Trophoblast cell (in vitro differentiated cells and primary cell): ENCODE measurements at regions not wholly inside any gene's neighbourhood (a gene's known extent, or its start where the extent isn't known, plus 50 kb on each side); places are given as distances from the start of the nearest gene placed in this dataset.
"Not testable (repeated sequence)": the region's sequence is repeated elsewhere in the genome, so short reads cannot be mapped to it uniquely, and the experiment has no call there.

ENCODE experiments used
- DNase-seq, 2 donors: peaks; one replicate each; pipeline ENCODE4 v3.0.0-alpha.2; 2016
- H2AFZ ChIP-seq: 2 replicates; pipeline ENCODE4 v1.6.1; 2013; ENCODE audit warnings: low read length, moderate library complexity, mild to moderate bottlenecking; ENCODE audit not compliant: insufficient read depth, poor library complexity
- H2AK5ac ChIP-seq: 2 replicates; pipeline ENCODE4 v1.6.1; 2013; ENCODE audit warnings: mild to moderate bottlenecking, low read length
- H2BK120ac ChIP-seq: 2 replicates; pipeline ENCODE4 v1.6.1; 2013; ENCODE audit warnings: low read length, mild to moderate bottlenecking, moderate library complexity; ENCODE audit not compliant: insufficient read depth, poor library complexity
- H2BK12ac ChIP-seq: 2 replicates; pipeline ENCODE4 v1.6.1; 2013; ENCODE audit warnings: mild to moderate bottlenecking, low read length, moderate library complexity
- H2BK5ac ChIP-seq: 2 replicates; pipeline ENCODE4 v1.6.1; 2013; ENCODE audit warnings: low read length, low read depth, moderate library complexity, mild to moderate bottlenecking; ENCODE audit not compliant: poor library complexity
- H3K14ac ChIP-seq: 2 replicates; pipeline ENCODE4 v1.6.1; 2013; ENCODE audit warnings: mild to moderate bottlenecking, low read length
- H3K18ac ChIP-seq: 2 replicates; pipeline ENCODE4 v1.6.1; 2013; ENCODE audit warnings: mild to moderate bottlenecking, low read length
- H3K23ac ChIP-seq: 2 replicates; pipeline ENCODE4 v1.6.1; 2013; ENCODE audit warnings: low read length
- H3K27ac ChIP-seq: 2 replicates; pipeline ENCODE4 v1.5.1; 2013; ENCODE audit warnings: low read depth, mild to moderate bottlenecking, inconsistent platforms, low read length, moderate library complexity
- H3K27me3 ChIP-seq: 2 replicates; pipeline ENCODE4 v1.6.1; 2013; ENCODE audit warnings: inconsistent platforms, mild to moderate bottlenecking, low read length, moderate library complexity; ENCODE audit not compliant: insufficient read depth
- H3K36me3 ChIP-seq, 2 experiments: 1 replicate in 1 of 2; 2 replicates in 1 of 2; pipeline ENCODE4 v1.6.1; 2013; ENCODE audit warnings: low read length in 2 of 2, mild to moderate bottlenecking in 2 of 2, moderate library complexity in 1 of 2; ENCODE audit not compliant: insufficient read depth in 2 of 2, control insufficient read depth in 1 of 2
- H3K4ac ChIP-seq: 2 replicates; pipeline ENCODE4 v1.6.1; 2013; ENCODE audit warnings: low read depth, mild to moderate bottlenecking, low read length, moderate library complexity
- H3K4me1 ChIP-seq, 2 experiments: 1 replicate in 1 of 2; 2 replicates in 1 of 2; pipeline ENCODE4 v1.6.1; 2013; ENCODE audit warnings: low read length in 2 of 2, mild to moderate bottlenecking in 2 of 2, moderate library complexity in 1 of 2; ENCODE audit not compliant: insufficient read depth in 2 of 2, control insufficient read depth in 1 of 2
- H3K4me2 ChIP-seq: 2 replicates; pipeline ENCODE4 v1.6.1; 2013; ENCODE audit warnings: inconsistent platforms, mild to moderate bottlenecking, low read length, moderate library complexity
- H3K4me3 ChIP-seq: 2 replicates; pipeline ENCODE4 v1.5.1; 2013; ENCODE audit warnings: mild to moderate bottlenecking, low read depth, low read length, inconsistent platforms
- H3K79me1 ChIP-seq: one replicate; pipeline ENCODE4 v1.6.1; 2013; ENCODE audit warnings: low read length
- H3K79me2 ChIP-seq: 2 replicates; pipeline ENCODE4 v1.6.1; 2013; ENCODE audit warnings: low read length, mild to moderate bottlenecking; ENCODE audit not compliant: control insufficient read depth, insufficient read depth, poor library complexity
- H3K9ac ChIP-seq: 2 replicates; pipeline ENCODE4 v1.6.1; 2013; ENCODE audit warnings: mild to moderate bottlenecking, low read length
- H3K9me3 ChIP-seq: 2 replicates; pipeline ENCODE4 v1.6.1; 2013; ENCODE audit warnings: low read depth, mild to moderate bottlenecking, control low read depth, inconsistent platforms, low read length; ENCODE audit not compliant: insufficient read depth
- H4K12ac ChIP-seq: 2 replicates; pipeline ENCODE4 v1.6.1; 2013; ENCODE audit warnings: low read depth, mild to moderate bottlenecking, low read length, moderate library complexity
- H4K8ac ChIP-seq: 2 replicates; pipeline ENCODE4 v1.6.1; 2013; ENCODE audit warnings: low read depth, mild to moderate bottlenecking, low read length, moderate library complexity
- H4K91ac ChIP-seq: one replicate; pipeline ENCODE4 v1.6.1; 2013; ENCODE audit warnings: low read depth, mild to moderate bottlenecking, low read length, moderate library complexity
- WGBS: extraction: QIAGEN DNeasy Blood & Tissue Kit; methylation state at CpG from one replicate; pipeline ENCODE4 v1.1.7; 2013; ENCODE audit warnings: missing lambda C conversion rate; ENCODE audit not compliant: insufficient read length, insufficient coverage; ENCODE audit errors: extremely low coverage; 5-methylcytosine and 5-hydroxymethylcytosine counted together

DNA sequence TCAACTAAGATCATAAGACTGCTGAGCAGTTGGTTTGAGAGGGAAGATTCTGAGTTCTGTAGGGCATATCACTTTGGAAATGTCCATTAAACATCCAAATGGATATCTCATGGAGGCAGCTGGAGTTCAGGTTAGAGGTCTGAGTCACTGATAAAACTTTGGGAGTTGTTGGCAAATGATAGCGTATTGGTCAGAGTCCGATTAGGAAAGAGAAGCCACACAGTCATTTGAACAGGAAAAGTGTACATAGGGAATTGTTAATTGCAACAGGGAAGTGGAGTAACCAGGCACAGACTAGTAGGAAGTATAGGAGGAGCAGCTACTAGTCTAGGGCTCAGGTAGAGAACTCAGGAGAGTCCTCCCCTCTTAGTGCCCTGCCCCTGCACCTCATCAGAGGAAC lies 126.6 kb upstream of the PTPN20 start:
- not testable (repeated sequence) for H3K9ac ChIP-seq, DNase-seq, H2AFZ ChIP-seq, H4K91ac ChIP-seq, H2BK12ac ChIP-seq, H3K4ac ChIP-seq, H3K79me1 ChIP-seq, H2AK5ac ChIP-seq, H4K8ac ChIP-seq, H3K14ac ChIP-seq, H2BK5ac ChIP-seq, H3K4me1 ChIP-seq, H3K36me3 ChIP-seq, H3K18ac ChIP-seq, H3K9me3 ChIP-seq, H3K27ac ChIP-seq, H3K23ac ChIP-seq, H2BK120ac ChIP-seq, H3K79me2 ChIP-seq, H3K4me2 ChIP-seq, H3K27me3 ChIP-seq, H3K4me3 ChIP-seq, H4K12ac ChIP-seq
- WGBS: no CpG with 5 or more reads among the region's 2 CpGs

DNA sequence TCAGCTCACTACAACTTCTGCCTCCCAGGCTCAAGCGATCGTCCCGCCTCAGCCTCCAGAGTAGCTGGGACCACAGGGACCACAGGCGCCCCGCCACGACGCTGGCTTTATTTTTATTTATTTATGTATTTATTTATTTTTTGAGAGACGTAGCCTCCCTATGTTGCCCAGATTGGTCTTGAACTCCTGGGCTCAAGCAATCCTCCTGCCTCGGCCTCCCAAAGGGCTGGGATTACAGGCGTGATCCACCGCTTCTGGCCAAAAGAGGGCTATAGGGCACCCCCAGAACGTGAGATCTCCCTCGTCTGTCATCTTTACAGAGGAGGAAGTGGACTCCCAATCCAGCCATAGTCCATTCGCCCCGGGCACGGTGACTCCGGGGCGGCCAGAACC lies 125.1 kb upstream of the PTPN20 start:
- H3K79me2 ChIP-seq, H2BK12ac ChIP-seq, H3K27ac ChIP-seq, H3K23ac ChIP-seq, H3K9me3 ChIP-seq, H3K4me1 ChIP-seq, H2AFZ ChIP-seq, H3K18ac ChIP-seq, DNase-seq, H2BK120ac ChIP-seq, H3K36me3 ChIP-seq, H3K14ac ChIP-seq, H2AK5ac ChIP-seq, H3K4ac ChIP-seq, H3K9ac ChIP-seq, H3K79me1 ChIP-seq, H3K27me3 ChIP-seq: not testable (repeated sequence)
- Histone ChIP-seq H4K91ac (peak overlapping the region; percentile 55), H4K8ac (peak overlapping the region; percentile 94), H2BK5ac (peak overlapping the region; percentile 49), H3K4me2 (peak overlapping the region; percentile 60), H4K12ac (peak overlapping the region; percentile 51), H3K4me3 (peak overlapping the region; percentile 64)
- WGBS: no CpG with 5 or more reads among the region's 18 CpGs

DNA sequence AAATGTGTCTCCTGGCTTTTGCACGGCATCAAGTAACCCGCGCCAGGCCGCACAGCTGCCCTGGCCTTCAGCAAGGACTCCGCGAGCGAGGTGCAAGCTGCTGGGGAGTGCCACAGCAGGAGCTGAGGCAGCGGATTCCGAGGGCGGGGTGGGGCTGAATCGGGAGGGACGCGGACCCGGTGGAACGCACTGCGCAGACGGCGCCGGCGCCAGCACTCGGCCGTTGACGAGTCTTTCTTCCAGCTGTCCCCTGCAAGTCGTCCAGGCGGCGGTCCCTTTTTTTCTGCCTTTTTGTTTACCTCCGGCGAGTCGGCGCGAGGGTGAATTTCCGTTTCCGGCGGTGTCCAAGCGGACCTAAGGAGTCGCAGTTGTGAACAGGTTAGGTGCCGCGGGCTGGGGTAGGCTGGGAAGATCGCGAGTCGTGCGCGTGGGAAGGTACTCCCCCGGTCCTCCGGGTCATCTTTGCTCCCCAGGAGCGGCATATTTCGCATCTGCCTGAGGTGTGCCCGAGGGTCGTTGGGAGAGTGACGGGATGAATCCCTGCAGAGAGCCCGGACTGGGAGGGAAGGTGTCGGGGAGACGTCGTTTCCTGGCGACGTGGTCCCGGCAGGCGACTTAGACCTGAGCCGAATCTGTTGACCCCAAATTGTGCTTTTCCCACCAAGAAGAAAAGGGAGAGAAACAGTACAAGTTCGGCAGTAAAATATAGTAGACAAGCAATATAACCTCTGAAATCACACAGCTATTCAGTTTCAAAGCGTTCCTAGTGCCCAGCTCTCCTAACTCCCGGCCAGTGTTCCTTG lies 124.5 kb upstream of the PTPN20 start:
- Histone ChIP-seq H3K9ac (peak overlapping the region; percentile 55), H2BK120ac (peak overlapping the region; percentile 96), H4K91ac (peak overlapping the region; percentile 97), H2BK12ac (peak overlapping the region; percentile 84), H2BK5ac (peak overlapping the region; percentile 56), H3K4ac (peak overlapping the region; percentile 79), H4K12ac (peak overlapping the region; percentile 99), H4K8ac (peak overlapping the region; percentile 100), H3K4me2 (peak overlapping the region; percentile 81), H3K4me3 (peak overlapping the region; percentile 75), H3K18ac (peak overlapping the region; percentile 96), H3K27ac (peak overlapping the region; percentile 31), H3K14ac (peak overlapping the region; percentile 99), H2AK5ac (peak overlapping the region; percentile 69), H2AFZ (peak overlapping the region; percentile 94)
- H3K9me3 ChIP-seq, H3K4me1 ChIP-seq, H3K79me2 ChIP-seq, H3K23ac ChIP-seq, H3K79me1 ChIP-seq, H3K36me3 ChIP-seq, H3K27me3 ChIP-seq: not testable (repeated sequence)
- peak; percentile 50 to 70 for DNase-seq
- WGBS: no CpG with 5 or more reads among the region's 62 CpGs

DNA sequence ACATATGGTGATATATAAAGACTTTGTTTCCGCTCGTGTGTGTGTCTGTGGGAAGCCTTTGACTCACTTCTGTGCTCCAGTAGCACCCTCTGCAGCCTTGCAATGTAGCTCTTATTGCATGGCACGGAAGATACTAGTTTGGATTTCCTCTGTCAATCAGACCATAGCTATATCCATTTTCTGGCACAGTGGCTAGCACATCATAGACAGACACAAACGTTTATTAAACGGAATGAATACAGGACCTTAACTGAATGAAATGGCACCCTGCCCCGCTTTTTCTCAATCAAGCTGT lies 124.0 kb upstream of the PTPN20 start:
- Histone ChIP-seq H3K4me3 (peak overlapping the region; percentile 75), H2BK5ac (no peak overlapping the region), H3K27ac (no peak overlapping the region), H2BK120ac (no peak overlapping the region), H3K4me2 (peak overlapping the region; percentile 81), H2AFZ (peak overlapping the region; percentile 71), H2BK12ac (no peak overlapping the region), H4K12ac (no peak overlapping the region), H3K14ac (no peak overlapping the region), H3K9me3 (no peaks in the 10 kb centered on the region), H3K18ac (no peak overlapping the region), H3K4me1 (peaks cover 0 to 2% of the 10 kb centered on the region in 2 experiments), H3K27me3 (no peaks in the 10 kb centered on the region), H3K79me1 (peaks cover 4% of the 10 kb centered on the region), H4K91ac (no peak overlapping the region), H3K9ac (peak overlapping the region; percentile 54), H2AK5ac (no peak overlapping the region), H3K79me2 (peaks cover 3% of the 10 kb centered on the region), H3K23ac (no peak overlapping the region), H3K36me3 (peaks cover 4% of the 10 kb centered on the region in 2 experiments), H4K8ac (peak overlapping the region; percentile 86), H3K4ac (no peak overlapping the region)
- peak in 1 of 2 donors; percentile 27 for DNase-seq
- WGBS: no CpG with 5 or more reads among the region's 6 CpGs
